K562 (cell line): ENCODE measurements at regions not wholly inside any gene's neighbourhood (a gene's known extent, or its start where the extent isn't known, plus 50 kb on each side); places are given as distances from the start of the nearest gene placed in this dataset.

Source experiments
- ATAC-seq: fragments of 200-7000 bp; cut with Tn5 transposase; 3 replicates; pipeline ENCODE4 v1.9.1; 2020; ENCODE audit warnings: moderate library complexity
- BruUV-seq: library from RNA; stranded (reverse); fragments of 400-500 nt; replicated peaks from 2 replicates; lab custom pipeline; 2021; lab: Mats Ljungman, UMichigan
- CTCF ChIA-PET: fragments of 300-600 bp; formaldehyde crosslinking; extraction: SDS; loops from one replicate; lab custom pipeline; 2021; ENCODE audit warnings: low intra/inter-chr PET ratio; lab: Yijun Ruan, JAX
- POLR2A ChIA-PET: fragments of 300-600, 350-650 bp; sonication (Branson Sonifier 250); formaldehyde crosslinking; extraction: SDS; loops from one replicate; lab custom pipeline; 2021; ENCODE audit warnings: antibody characterized with exemption, inconsistent platforms; lab: Yijun Ruan, JAX
- DNase-seq, 4 experiments: peaks; one replicate each; pipeline versions ENCODE4 v3.0.0 to v3.0.0-alpha.2; 2011 to 2018; ENCODE audit warnings: low spot score in 3 of 4, mixed read lengths in 3 of 4; ENCODE audit errors: extremely low read depth in 1 of 4
- FAIRE-seq: peaks from 2 replicates; lab custom pipeline; 2011; peaks lifted over from hg19 to GRCh38; lab: Jason Lieb, UNC
- H2AFZ ChIP-seq: 2 replicates; pipeline ENCODE4 v1.6.0; 2011; ENCODE audit warnings: low read depth, low read length, control low read depth, inconsistent platforms
- H3K27ac ChIP-seq: fragments of 200-600 bp; 3 replicates; pipeline ENCODE4 v1.8.0; 2011; ENCODE audit warnings: low read depth, mild to moderate bottlenecking, control low read depth, inconsistent platforms, low read length, moderate library complexity, mixed read lengths; ENCODE audit errors: extremely low read depth
- H3K27me3 ChIP-seq, 2 experiments: fragments of 300-600 bp in 1 of 2; 2 replicates in 1 of 2; 3 replicates in 1 of 2; pipeline versions ENCODE4 v1.6.0 to v1.8.0; 2011; ENCODE audit warnings: inconsistent platforms in 2 of 2, low read length in 2 of 2, mild to moderate bottlenecking in 1 of 2, mixed read lengths in 1 of 2, moderate library complexity in 1 of 2; ENCODE audit not compliant: control insufficient read depth in 2 of 2, insufficient read depth in 2 of 2
- H3K36me3 ChIP-seq: fragments of 300-600 bp; 3 replicates; pipeline ENCODE4 v1.8.0; 2011; ENCODE audit warnings: mild to moderate bottlenecking, low read length, inconsistent platforms; ENCODE audit not compliant: control insufficient read depth, insufficient read depth
- H3K4me1 ChIP-seq, 2 experiments: fragments of 200-600 bp in 1 of 2; replicated peaks in 1 of 2; 2 replicates in 1 of 2; 3 replicates in 1 of 2; pipeline versions ENCODE4 v1.5.1 to v1.8.0; 2011; ENCODE audit warnings: inconsistent platforms in 2 of 2, low read length in 2 of 2, mild to moderate bottlenecking in 1 of 2, mixed read lengths in 1 of 2, moderate library complexity in 1 of 2; ENCODE audit not compliant: control insufficient read depth in 2 of 2, insufficient read depth in 2 of 2
- H3K4me2 ChIP-seq: 2 replicates; pipeline ENCODE4 v1.6.1; 2011; ENCODE audit warnings: low read length, control low read depth, inconsistent platforms, mixed read lengths; ENCODE audit not compliant: insufficient read depth
- H3K4me3 ChIP-seq: fragments of 200-600 bp; sonication (generic), shearing (Covaris generic); 2 replicates; pipeline ENCODE4 v1.5.1; 2016; ENCODE audit warnings: control low read depth, inconsistent platforms
- H3K79me2 ChIP-seq: fragments of 200-600 bp; 3 replicates; pipeline ENCODE4 v1.8.0; 2011; ENCODE audit warnings: low read length, inconsistent platforms; ENCODE audit not compliant: control insufficient read depth, insufficient read depth
- H3K9ac ChIP-seq, 2 experiments: 2 replicates each; pipeline versions ENCODE4 v1.6.0 to v1.6.1; 2011; ENCODE audit warnings: low read depth in 2 of 2, low read length in 2 of 2, control low read depth in 1 of 2, inconsistent platforms in 1 of 2, mild to moderate bottlenecking in 1 of 2, mixed read lengths in 1 of 2; ENCODE audit not compliant: insufficient read depth in 1 of 2
- H3K9me1 ChIP-seq: one replicate; pipeline ENCODE4 v1.6.0; 2011; ENCODE audit warnings: inconsistent platforms, mild to moderate bottlenecking, low read length, moderate library complexity; ENCODE audit not compliant: control insufficient read depth, insufficient read depth
- H3K9me3 ChIP-seq: replicated peaks from 2 replicates; pipeline ENCODE4 v1.5.1; 2011; ENCODE audit warnings: low read depth, low read length, inconsistent platforms; ENCODE audit not compliant: control insufficient read depth, insufficient read depth
- H4K20me1 ChIP-seq: replicated peaks from 2 replicates; pipeline ENCODE4 v1.6.1; 2011; ENCODE audit warnings: low read length, inconsistent platforms, mixed read lengths; ENCODE audit not compliant: control insufficient read depth, insufficient read depth
- ARID3B ChIP-seq: fragments of 250-450 bp; sonication (Bioruptor Pico); IDR thresholded peaks from 2 replicates; pipeline ENCODE4 v1.4.0; 2020; ENCODE audit warnings: borderline replicate concordance
- E2F5 ChIP-seq: sonication (generic); formaldehyde crosslinking; IDR thresholded peaks from 2 replicates; pipeline ENCODE4 v1.8.0; 2022; ENCODE audit warnings: mild to moderate bottlenecking, missing genetic modification reagents
- HIVEP1 ChIP-seq: fragments of 250-450 bp; sonication (Bioruptor Pico); IDR thresholded peaks from 2 replicates; pipeline ENCODE4 v1.4.0; 2020; ENCODE audit warnings: mild to moderate bottlenecking
- NCOR1 ChIP-seq: fragments of 450-650 bp; IDR thresholded peaks from 2 replicates; pipeline ENCODE4 v1.6.1; 2016; ENCODE audit warnings: mild to moderate bottlenecking, moderate library complexity
- SAP30 ChIP-seq: fragments of 200-600 bp; sonication (generic); IDR thresholded peaks from 2 replicates; pipeline ENCODE4 v1.6.1; 2012; ENCODE audit warnings: borderline replicate concordance, low read depth, mild to moderate bottlenecking, moderate library complexity, low read length, control low read depth, inconsistent platforms; ENCODE audit not compliant: insufficient read depth, poor library complexity, severe bottlenecking
- SUPT5H ChIP-seq: fragments of 450-650 bp; IDR thresholded peaks from 2 replicates; pipeline ENCODE4 v1.6.1; 2016
- VEZF1 ChIP-seq: fragments of 200-800 bp; sonication (Bioruptor generic); IDR thresholded peaks from 2 replicates; pipeline ENCODE4 v1.6.1; 2017; ENCODE audit warnings: missing genetic modification characterization, missing compliant biosample characterization
- ZKSCAN1 ChIP-seq: fragments of 150-350 bp; IDR thresholded peaks from 2 replicates; pipeline ENCODE4 v1.6.1; 2016; ENCODE audit warnings: low read depth, low read length
- WGBS: fragments of 100-300 bp; shearing (Covaris generic); methylation state at CpG from one replicate; pipeline ENCODE4 v1.1.6; 2016; ENCODE audit warnings: low coverage, mixed read lengths; ENCODE audit not compliant: insufficient coverage; ENCODE audit errors: missing lambda C conversion rate; 5-methylcytosine and 5-hydroxymethylcytosine counted together
- in situ Hi-C: fragments of 300-500 bp; cut with MboI; formaldehyde crosslinking; loops from 4 replicates; pipeline ENCODE4 v1.15.0; 2018; ENCODE audit warnings: inconsistent platforms, mixed read lengths
- intact Hi-C: fragments of 100-400 bp; cut with micrococcal nuclease; formaldehyde crosslinking; loops from 2 replicates; pipeline ENCODE4 v1.14.2; 2022
- TF ChIP-seq, protein P1 (sequence below), 3 experiments: fragments of 200-800 bp in 1 of 3; sonication (Bioruptor generic) in 1 of 3; sonication (generic) in 1 of 3; formaldehyde crosslinking in 1 of 3; IDR thresholded peaks; 2 replicates each; pipeline versions ENCODE4 v1.6.1 to v1.8.0; 2016 to 2022; ENCODE audit warnings: mild to moderate bottlenecking in 2 of 3, missing compliant biosample characterization in 2 of 3, missing genetic modification characterization in 2 of 3, missing genetic modification reagents in 1 of 3
- TF ChIP-seq, protein P2 (sequence below), 3 experiments: IDR thresholded peaks in 2 of 3; conservative IDR thresholded peaks in 1 of 3; 2 replicates each; pipeline ENCODE4 v1.5.1; 2011 to 2012; ENCODE audit warnings: low read length in 3 of 3, mild to moderate bottlenecking in 3 of 3, control low read depth in 2 of 3, improper control_type of control experiment in 1 of 3, inconsistent platforms in 1 of 3, low read depth in 1 of 3, mixed read lengths in 1 of 3, moderate library complexity in 1 of 3; ENCODE audit not compliant: insufficient read depth in 2 of 3

DNA sequence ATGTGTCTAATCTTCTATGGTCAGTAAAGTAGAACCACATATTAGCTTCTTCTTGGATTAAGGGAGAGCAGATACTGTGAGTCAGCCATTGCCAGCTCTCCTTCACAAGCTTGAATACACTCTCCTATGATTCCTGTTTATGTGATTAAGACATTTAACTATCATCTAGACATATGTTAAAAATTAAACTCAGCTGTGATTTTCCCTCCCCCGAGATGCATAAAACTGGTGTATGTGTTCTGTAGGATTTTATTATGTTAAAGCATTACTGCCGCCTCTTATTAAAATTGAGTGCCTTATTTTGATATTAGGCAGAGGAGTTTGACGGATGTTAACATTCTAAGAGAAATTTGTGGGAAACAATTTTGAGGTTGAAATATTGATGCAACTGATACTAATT, 114.6 kb downstream of the ACTBL2 start:
- Histone ChIP-seq H3K9me1 (no peaks in the 10 kb centered on the region), H3K36me3 (no peaks in the 10 kb centered on the region), H3K4me2 (no peak overlapping the region), H2AFZ (no peak overlapping the region), H3K27ac (no peak overlapping the region), H3K27me3 (no peaks in the 10 kb centered on the region), H3K4me3 (no peak overlapping the region), H4K20me1 (no peaks in the 10 kb centered on the region), H3K9me3 (no peaks in the 10 kb centered on the region), H3K79me2 (no peaks in the 10 kb centered on the region), H3K4me1 (no peaks in the 10 kb centered on the region), H3K9ac (no peak overlapping the region)
- ATAC-seq, result no peak
- intact Hi-C loops (no loop called here), in situ Hi-C loops (no loop called here)
- DNase-seq, result no peak
- BruUV-seq, result no TSS peak
- CTCF ChIA-PET, result no interaction called here
- WGBS, result 0% methylated on average over 3 of the region's 3 CpGs
- POLR2A ChIA-PET, result no interaction called here
- no peak for FAIRE-seq
- TF ChIP-seq NCOR1 (no peak), HIVEP1 (no peak), SAP30 (no peak), ZKSCAN1 (no peak), SUPT5H (no peak), E2F5 (CRISPR knock-in tag) (no peak), VEZF1 (CRISPR knock-in tag) (no peak), ARID3B (CRISPR knock-in tag) (no peak)
- TF ChIP-seq, protein P1, sequence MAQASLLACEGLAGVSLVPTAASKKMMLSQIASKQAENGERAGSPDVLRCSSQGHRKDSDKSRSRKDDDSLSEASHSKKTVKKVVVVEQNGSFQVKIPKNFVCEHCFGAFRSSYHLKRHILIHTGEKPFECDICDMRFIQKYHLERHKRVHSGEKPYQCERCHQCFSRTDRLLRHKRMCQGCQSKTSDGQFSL (CRISPR knock-in tag; IDR thresholded peaks at IDR 0.05), result no peak
- TF ChIP-seq, protein P1 (tag; IDR thresholded peaks at IDR 0.05), result no peak
- TF ChIP-seq, protein P2, sequence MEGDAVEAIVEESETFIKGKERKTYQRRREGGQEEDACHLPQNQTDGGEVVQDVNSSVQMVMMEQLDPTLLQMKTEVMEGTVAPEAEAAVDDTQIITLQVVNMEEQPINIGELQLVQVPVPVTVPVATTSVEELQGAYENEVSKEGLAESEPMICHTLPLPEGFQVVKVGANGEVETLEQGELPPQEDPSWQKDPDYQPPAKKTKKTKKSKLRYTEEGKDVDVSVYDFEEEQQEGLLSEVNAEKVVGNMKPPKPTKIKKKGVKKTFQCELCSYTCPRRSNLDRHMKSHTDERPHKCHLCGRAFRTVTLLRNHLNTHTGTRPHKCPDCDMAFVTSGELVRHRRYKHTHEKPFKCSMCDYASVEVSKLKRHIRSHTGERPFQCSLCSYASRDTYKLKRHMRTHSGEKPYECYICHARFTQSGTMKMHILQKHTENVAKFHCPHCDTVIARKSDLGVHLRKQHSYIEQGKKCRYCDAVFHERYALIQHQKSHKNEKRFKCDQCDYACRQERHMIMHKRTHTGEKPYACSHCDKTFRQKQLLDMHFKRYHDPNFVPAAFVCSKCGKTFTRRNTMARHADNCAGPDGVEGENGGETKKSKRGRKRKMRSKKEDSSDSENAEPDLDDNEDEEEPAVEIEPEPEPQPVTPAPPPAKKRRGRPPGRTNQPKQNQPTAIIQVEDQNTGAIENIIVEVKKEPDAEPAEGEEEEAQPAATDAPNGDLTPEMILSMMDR (IDR thresholded peaks at IDR 0.05 in 2 of 3, conservative IDR thresholded peaks at IDR 0.05 in 1 of 3; ENCODE audit: insufficient read depth in 2 of 3, low read depth in 1 of 3, low read length in 3 of 3), result no peak
